Stomach (tissue), 4 donors: ENCODE measurements at regions not wholly inside any gene's neighbourhood (a gene's known extent, or its start where the extent isn't known, plus 50 kb on each side); places are given as distances from the start of the nearest gene placed in this dataset.

Experiments
- CTCF ChIP-seq, 7 experiments: fragments of 450-650 bp in 4 of 7; fragments of 200-600 bp in 3 of 7; sonication (generic) in 3 of 7; IDR thresholded peaks; one replicate each; pipeline ENCODE4 v1.5.1; 2016 to 2019; ENCODE audit warnings: antibody characterized with exemption in 7 of 7, control low read depth in 2 of 7, mild to moderate bottlenecking in 1 of 7
- EP300 ChIP-seq: sonication (generic); formaldehyde crosslinking; IDR thresholded peaks from one replicate; pipeline ENCODE4 v1.6.1; 2017; ENCODE audit warnings: antibody characterized with exemption
- POLR2A ChIP-seq, 4 donors: fragments of 450-650 bp; IDR thresholded peaks; one replicate each; pipeline ENCODE4 v1.6.1; 2016; ENCODE audit warnings: antibody characterized with exemption in 4 of 4, control low read depth in 2 of 4, mild to moderate bottlenecking in 1 of 4, moderate library complexity in 1 of 4
- POLR2AphosphoS5 ChIP-seq, 3 donors: sonication (generic); formaldehyde crosslinking; IDR thresholded peaks; one replicate each; pipeline ENCODE4 v1.6.1; 2016; ENCODE audit warnings: antibody characterized with exemption in 3 of 3

DNA sequence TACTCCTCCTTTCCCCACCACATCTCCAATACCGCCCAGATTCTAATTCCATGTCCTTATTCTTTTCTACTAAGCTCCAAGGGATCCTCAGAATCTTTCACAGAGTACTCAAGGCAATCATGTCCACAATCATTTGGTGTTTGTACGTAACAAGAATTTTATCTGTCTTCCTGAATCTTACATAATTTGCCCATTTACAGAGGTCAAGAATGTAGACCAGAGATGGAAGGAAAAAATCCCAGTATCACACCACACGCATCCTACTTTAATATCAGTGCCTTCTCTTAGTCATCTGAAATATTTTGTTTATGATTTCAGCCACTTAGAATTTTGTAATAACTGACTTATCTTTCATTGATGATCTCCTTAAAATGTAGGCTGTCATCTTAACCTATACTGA is 366.0 kb upstream of the LRRC7 start:
- no peak for TF ChIP-seq POLR2A (IDR thresholded peaks at IDR 0.05)
- no peak for TF ChIP-seq CTCF (IDR thresholded peaks at IDR 0.05)
- no peak for TF ChIP-seq EP300
- no peak for TF ChIP-seq POLR2AphosphoS5 (IDR thresholded peaks at IDR 0.05)
